ENCODE measurements at regions not wholly inside any gene's neighbourhood (a gene's known extent, or its start where the extent isn't known, plus 50 kb on each side); places are given as distances from the start of the nearest gene placed in this dataset.

- TF ChIP-seq POLR2AphosphoS5 (IDR thresholded peaks at IDR 0.05) (no peak), POLR2A (IDR thresholded peaks at IDR 0.05) (no peak), CTCF (IDR thresholded peaks at IDR 0.05) (no peak)
- Histone ChIP-seq H3K36me3 (no peaks in the 10 kb centered on the region), H3K4me3 (no peak overlapping the region), H3K4me1 (no peaks in the 10 kb centered on the region), H3K27me3 (no peaks in the 10 kb centered on the region), H3K9me3 (no peaks in the 10 kb centered on the region), H3K27ac (no peak overlapping the region)
- intact Hi-C loops (cut with DNase I; ENCODE audit: low total_unique reads): no loop called here
- DNase-seq (ENCODE audit: low spot score in 2 of 2): no peak
Measured at GRCh38 chr6:80541181-80541580, 434.7 kb downstream of the BCKDHB start.

GRCh38 chr6:80540700-80541099, 434.2 kb downstream of the BCKDHB start:
- no peak for DNase-seq (ENCODE audit: low spot score in 2 of 2)
- no peak overlapping the region for H3K27ac ChIP-seq
- H3K36me3 ChIP-seq: no peaks in the 10 kb centered on the region
- no peak overlapping the region for H3K4me3 ChIP-seq
- intact Hi-C loops (cut with DNase I; ENCODE audit: low total_unique reads): no loop called here
- TF ChIP-seq POLR2A (IDR thresholded peaks at IDR 0.05) (no peak), POLR2AphosphoS5 (IDR thresholded peaks at IDR 0.05) (no peak), CTCF (IDR thresholded peaks at IDR 0.05) (no peak)
- no peaks in the 10 kb centered on the region for H3K4me1 ChIP-seq
- no peaks in the 10 kb centered on the region for H3K9me3 ChIP-seq
- no peaks in the 10 kb centered on the region for H3K27me3 ChIP-seq

GRCh38 chr6:80537118-80537972, 430.9 kb downstream of the BCKDHB start:
- DNase-seq (ENCODE audit: low spot score in 2 of 2): no peak
- Histone ChIP-seq H3K9me3 (no peaks in the 10 kb centered on the region), H3K4me1 (no peaks in the 10 kb centered on the region), H3K36me3 (no peaks in the 10 kb centered on the region), H3K4me3 (no peak overlapping the region), H3K27ac (no peak overlapping the region), H3K27me3 (no peaks in the 10 kb centered on the region)
- TF ChIP-seq CTCF (IDR thresholded peaks at IDR 0.05) (no peak), POLR2A (IDR thresholded peaks at IDR 0.05) (no peak), POLR2AphosphoS5 (IDR thresholded peaks at IDR 0.05) (no peak)
- intact Hi-C loops (cut with DNase I; ENCODE audit: low total_unique reads): no loop called here

GRCh38 chr6:80535914-80536565, 429.6 kb downstream of the BCKDHB start:
- DNase-seq (ENCODE audit: low spot score in 2 of 2): no peak
- H3K27ac ChIP-seq: no peak overlapping the region
- intact Hi-C loops (cut with DNase I; ENCODE audit: low total_unique reads): no loop called here
- no peaks in the 10 kb centered on the region for H3K9me3 ChIP-seq
- H3K4me3 ChIP-seq: no peak overlapping the region
- H3K36me3 ChIP-seq: no peaks in the 10 kb centered on the region
- no peak for TF ChIP-seq POLR2A (IDR thresholded peaks at IDR 0.05)
- no peaks in the 10 kb centered on the region for H3K4me1 ChIP-seq
- H3K27me3 ChIP-seq: no peaks in the 10 kb centered on the region

GRCh38 chr6:80531681-80532619, 425.5 kb downstream of the BCKDHB start:
- no peaks in the 10 kb centered on the region for H3K4me1 ChIP-seq
- DNase-seq (ENCODE audit: low spot score in 2 of 2): no peak
- no peak overlapping the region for H3K4me3 ChIP-seq
- TF ChIP-seq POLR2A (IDR thresholded peaks at IDR 0.05) (no peak), POLR2AphosphoS5 (IDR thresholded peaks at IDR 0.05) (no peak), CTCF (IDR thresholded peaks at IDR 0.05) (no peak)
- intact Hi-C loops (cut with DNase I; ENCODE audit: low total_unique reads): no loop called here
- H3K9me3 ChIP-seq: no peaks in the 10 kb centered on the region
- no peaks in the 10 kb centered on the region for H3K27me3 ChIP-seq
- no peaks in the 10 kb centered on the region for H3K36me3 ChIP-seq
- H3K27ac ChIP-seq: no peak overlapping the region
